ENCODE measurements at regions not wholly inside any gene's neighbourhood (a gene's known extent, or its start where the extent isn't known, plus 50 kb on each side); places are given as distances from the start of the nearest gene placed in this dataset.

- no peak for DNase-seq (ENCODE audit: low read depth in 2 of 2)
These were observed 356.2 kb downstream of the CBLN2 start for GRCh38 chr18:72187956-72188355.

GRCh38 chr18:72181241-72181764 is 362.8 kb downstream of the CBLN2 start:
- DNase-seq (ENCODE audit: low read depth in 2 of 2) = no peak

- DNase-seq (ENCODE audit: low read depth in 2 of 2) = no peak
These were observed 363.5 kb downstream of the CBLN2 start for GRCh38 chr18:72180689-72181088.

- no peak for DNase-seq (ENCODE audit: low read depth in 2 of 2)
These were observed 369.0 kb downstream of the CBLN2 start for GRCh38 chr18:72174972-72175649.

GRCh38 chr18:72171596-72171995 is 372.5 kb downstream of the CBLN2 start:
- DNase-seq (ENCODE audit: low read depth in 2 of 2) = no peak

GRCh38 chr18:72161691-72162090 is 382.5 kb downstream of the CBLN2 start:
- DNase-seq (ENCODE audit: low read depth in 2 of 2) = no peak

- no peak for DNase-seq (ENCODE audit: low read depth in 2 of 2)
These were observed 383.4 kb downstream of the CBLN2 start for GRCh38 chr18:72160510-72161445.

GRCh38 chr18:72155327-72155726 is 388.8 kb downstream of the CBLN2 start:
- no peak for DNase-seq (ENCODE audit: low read depth in 2 of 2)

- DNase-seq (ENCODE audit: low read depth in 2 of 2) = no peak
These were observed 389.2 kb downstream of the CBLN2 start for GRCh38 chr18:72154926-72155325.

GRCh38 chr18:72152935-72153334 is 391.2 kb downstream of the CBLN2 start:
- no peak for DNase-seq (ENCODE audit: low read depth in 2 of 2)

GRCh38 chr18:72147830-72148229 is 396.3 kb downstream of the CBLN2 start:
- no peak for DNase-seq (ENCODE audit: low read depth in 2 of 2)

GRCh38 chr18:72140007-72140406 is 404.1 kb downstream of the CBLN2 start:
- DNase-seq (ENCODE audit: low read depth in 2 of 2) = no peak

GRCh38 chr18:72128649-72129048 is 415.5 kb downstream of the CBLN2 start:
- DNase-seq (ENCODE audit: low read depth in 2 of 2) = no peak

GRCh38 chr18:72122103-72122502 is 422.0 kb downstream of the CBLN2 start:
- no peak for DNase-seq (ENCODE audit: low read depth in 2 of 2)

- DNase-seq (ENCODE audit: low read depth in 2 of 2) = no peak
These were observed 425.1 kb downstream of the CBLN2 start for GRCh38 chr18:72119082-72119481.

GRCh38 chr18:72114801-72115594 is 429.1 kb downstream of the CBLN2 start:
- DNase-seq (ENCODE audit: low read depth in 2 of 2) = no peak

GRCh38 chr18:72107647-72108383 is 436.3 kb downstream of the CBLN2 start:
- DNase-seq (ENCODE audit: low read depth in 2 of 2) = no peak

GRCh38 chr18:72104851-72105250 is 439.3 kb downstream of the CBLN2 start:
- DNase-seq (ENCODE audit: low read depth in 2 of 2) = no peak

- no peak for DNase-seq (ENCODE audit: low read depth in 2 of 2)
These were observed 441.7 kb downstream of the CBLN2 start for GRCh38 chr18:72102412-72102811.

GRCh38 chr18:72100465-72101004 is 443.6 kb downstream of the CBLN2 start:
- DNase-seq (ENCODE audit: low read depth in 2 of 2) = no peak

GRCh38 chr18:72091369-72091768 is 452.8 kb downstream of the CBLN2 start:
- DNase-seq (ENCODE audit: low read depth in 2 of 2) = no peak
